ENCODE measurements at regions not wholly inside any gene's neighbourhood (a gene's known extent, or its start where the extent isn't known, plus 50 kb on each side); places are given as distances from the start of the nearest gene placed in this dataset.
"Not testable (repeated sequence)": the region's sequence is repeated elsewhere in the genome, so short reads cannot be mapped to it uniquely, and the experiment has no call there.

- DNase-seq, result no peak
Measured at GRCh38 chr7:131774419-131775220, 218.2 kb upstream of the PODXL start.

- DNase-seq, result no peak
Measured at GRCh38 chr7:131773413-131773812, 217.0 kb upstream of the PODXL start.

DNA sequence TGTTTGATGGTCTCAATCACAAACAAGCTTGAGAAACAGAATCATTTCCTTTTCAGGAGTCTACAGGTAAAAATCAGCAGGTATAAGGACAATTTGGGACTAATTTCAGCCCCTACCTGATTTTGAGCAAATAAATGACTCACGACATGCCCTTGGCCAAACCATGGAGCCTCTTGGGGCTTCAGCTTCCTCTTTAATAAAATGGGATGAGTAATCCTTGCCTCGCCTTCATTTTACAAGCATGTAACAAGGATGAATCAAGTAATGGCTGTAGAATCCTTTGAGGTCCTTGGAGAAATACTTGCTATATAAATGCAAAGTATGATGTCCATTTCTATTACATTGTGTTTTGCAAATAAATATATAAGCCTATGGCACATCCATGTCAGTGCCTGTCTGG is 212.8 kb upstream of the PODXL start:
- DNase-seq, result no peak

DNA sequence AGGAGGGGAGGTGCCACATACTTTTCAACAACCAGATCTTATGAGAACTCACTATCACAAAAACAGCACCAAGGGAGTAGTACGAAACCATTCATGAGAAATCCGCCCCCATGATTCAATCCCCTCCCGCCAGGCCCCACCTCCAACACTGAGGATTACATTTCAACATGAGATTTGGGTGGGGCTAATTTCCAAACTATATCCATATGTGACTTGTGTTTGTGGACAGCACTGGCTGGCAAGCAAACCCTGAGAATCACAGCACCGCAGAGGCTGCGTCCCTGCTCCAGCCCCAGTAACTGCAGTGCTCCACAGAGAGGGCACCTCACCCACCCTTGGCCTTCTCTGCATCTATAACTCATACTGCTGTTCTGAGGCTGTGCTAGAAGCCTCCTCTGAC is 211.2 kb upstream of the PODXL start:
- DNase-seq, result no peak

- DNase-seq, result no peak
Measured at GRCh38 chr7:131765575-131765974, 209.1 kb upstream of the PODXL start.

DNA sequence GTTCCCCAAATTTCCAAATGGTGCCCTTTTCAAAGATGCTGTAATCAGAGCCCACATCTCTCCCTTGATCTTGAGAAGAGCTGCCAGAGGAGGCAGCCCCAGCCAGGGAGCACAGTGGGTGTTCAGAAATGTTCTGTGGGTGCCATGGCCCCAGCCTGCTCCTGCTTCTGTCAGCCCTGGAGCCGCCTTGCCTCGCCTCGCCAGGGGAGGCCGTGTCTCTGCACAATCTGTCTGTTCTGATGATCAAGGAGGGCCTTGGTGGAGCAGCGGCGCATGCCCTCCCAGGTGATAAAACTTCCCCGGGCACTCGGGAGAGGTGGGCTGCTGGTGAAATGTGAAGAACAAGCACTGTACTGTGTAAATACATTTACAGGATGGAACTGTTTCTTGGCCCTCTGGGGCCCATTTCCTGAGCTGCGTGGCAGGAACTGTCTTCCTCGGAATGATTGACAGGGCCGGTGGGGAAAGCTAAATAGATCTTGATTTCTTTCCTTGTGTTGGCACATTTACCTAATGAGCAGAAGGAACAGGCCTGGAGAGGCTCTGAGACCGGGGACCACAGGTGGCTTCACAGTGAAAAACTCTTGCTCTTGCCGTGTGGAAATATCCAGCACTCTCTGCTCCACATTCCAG is 207.8 kb upstream of the PODXL start:
- no peak for DNase-seq

GRCh38 chr7:131762753-131763152 is 206.3 kb upstream of the PODXL start:
- no peak for DNase-seq

DNA sequence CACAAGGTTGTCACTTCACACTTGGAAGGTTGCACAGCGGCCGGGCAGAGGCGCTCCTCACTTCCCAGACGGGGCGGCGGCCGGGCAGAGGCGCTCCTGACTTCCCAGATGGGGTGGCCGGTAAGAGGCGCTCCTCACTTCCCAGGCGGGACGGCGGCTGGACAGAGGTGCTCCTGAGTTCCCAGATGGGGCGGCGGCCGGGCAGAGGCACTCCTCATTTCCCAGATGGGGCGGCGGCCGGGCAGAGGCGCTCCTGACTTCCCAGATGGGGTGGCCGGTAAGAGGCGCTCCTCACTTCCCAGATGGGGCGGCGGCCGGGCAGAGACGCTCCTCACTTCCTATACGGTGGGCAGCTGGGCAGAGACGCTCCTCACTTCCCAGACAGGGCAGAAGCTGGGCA is 199.4 kb upstream of the PODXL start:
- not testable (repeated sequence) for DNase-seq

DNA sequence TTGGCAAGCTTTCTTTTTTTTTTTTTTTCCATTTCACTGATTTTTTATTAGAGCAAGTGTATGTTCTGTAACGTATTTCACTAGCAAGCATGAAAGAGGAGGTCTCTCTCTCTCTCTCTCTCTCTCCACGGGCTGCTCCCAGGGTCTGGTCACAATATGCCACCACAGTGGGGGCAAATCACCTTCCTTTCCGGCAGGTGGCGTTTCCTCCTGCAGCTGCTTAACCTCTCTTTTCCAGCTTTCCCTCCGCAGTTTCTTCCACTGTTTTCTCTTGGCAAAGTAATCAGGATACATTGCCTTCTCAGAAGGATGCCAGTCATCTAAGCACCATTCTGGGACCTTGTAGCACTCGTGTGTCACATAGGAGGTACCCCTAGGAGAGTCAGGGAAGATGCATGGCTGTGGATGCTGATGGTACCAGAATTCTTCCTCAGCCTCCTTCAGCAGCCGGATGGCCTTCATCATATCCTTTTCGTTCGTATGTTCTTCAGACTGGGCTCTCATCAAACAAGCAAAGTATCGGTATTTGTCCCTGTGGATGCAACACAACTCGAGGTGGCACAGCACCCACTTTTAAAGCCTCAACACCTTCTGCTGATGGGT is 197.3 kb upstream of the PODXL start:
- DNase-seq, result no peak

GRCh38 chr7:131747658-131748232 is 191.3 kb upstream of the PODXL start:
- no peak for DNase-seq

- DNase-seq, result no peak
Measured at GRCh38 chr7:131745390-131746248, 189.2 kb upstream of the PODXL start.

GRCh38 chr7:131741446-131741845 is 185.0 kb upstream of the PODXL start:
- DNase-seq, result no peak

DNA sequence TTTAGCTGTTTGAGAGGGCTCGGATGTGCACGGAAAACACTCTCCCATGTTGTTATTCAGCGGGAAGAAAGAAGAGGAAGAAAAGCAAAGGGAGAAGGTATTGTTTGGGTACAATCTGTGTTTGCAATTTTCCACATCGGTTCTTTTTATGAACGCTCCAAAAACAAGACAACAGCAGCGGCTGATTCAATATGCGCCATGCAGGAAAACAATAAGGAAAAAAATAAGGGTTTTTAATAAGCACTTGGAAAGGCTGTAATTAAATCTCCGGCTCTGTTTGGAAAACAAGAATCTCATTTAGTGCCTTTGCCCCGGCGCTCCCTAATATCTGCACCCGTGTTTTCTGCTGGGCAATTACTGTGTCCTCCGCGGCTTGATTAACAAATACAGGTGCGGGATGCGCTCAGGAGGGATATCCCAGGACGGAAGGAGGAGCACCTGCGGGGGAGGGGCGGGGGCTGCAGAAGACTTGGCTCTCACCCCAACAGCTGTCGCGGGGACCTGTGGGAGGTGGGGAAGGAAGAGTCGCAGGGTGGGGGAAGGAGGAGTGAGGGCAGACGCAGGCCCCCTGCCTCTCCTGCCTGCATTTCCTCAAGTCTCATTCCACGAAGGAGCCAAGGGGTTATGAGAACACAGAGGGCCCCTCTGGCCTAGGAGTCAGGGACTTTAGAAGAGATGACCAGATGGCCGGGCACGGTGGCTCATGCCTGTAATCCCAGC is 181.5 kb upstream of the PODXL start:
- DNase-seq, result no peak

DNA sequence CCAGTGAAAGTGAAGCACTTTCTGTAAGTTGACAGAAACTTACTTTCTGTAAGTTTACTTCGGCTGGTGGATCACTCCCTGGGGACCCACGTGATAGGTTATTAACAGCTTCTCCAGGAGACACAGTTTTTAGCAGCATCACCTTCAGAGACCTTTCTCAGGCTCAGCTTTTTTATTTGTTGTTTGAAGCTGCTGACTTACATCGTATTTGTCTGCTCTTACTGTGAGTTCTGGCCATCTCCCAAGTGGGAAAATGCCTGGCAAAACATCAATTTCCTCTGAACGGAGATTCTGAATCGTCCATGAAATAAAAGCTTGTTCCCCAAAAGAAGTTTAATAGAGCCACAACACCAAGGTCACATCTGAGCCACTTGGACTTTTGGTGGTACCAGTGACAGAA is 178.7 kb upstream of the PODXL start:
- no peak for DNase-seq

- no peak for DNase-seq
Measured at GRCh38 chr7:131733604-131734003, 177.2 kb upstream of the PODXL start.

- DNase-seq, result no peak
Measured at GRCh38 chr7:131727189-131727588, 170.8 kb upstream of the PODXL start.

DNA sequence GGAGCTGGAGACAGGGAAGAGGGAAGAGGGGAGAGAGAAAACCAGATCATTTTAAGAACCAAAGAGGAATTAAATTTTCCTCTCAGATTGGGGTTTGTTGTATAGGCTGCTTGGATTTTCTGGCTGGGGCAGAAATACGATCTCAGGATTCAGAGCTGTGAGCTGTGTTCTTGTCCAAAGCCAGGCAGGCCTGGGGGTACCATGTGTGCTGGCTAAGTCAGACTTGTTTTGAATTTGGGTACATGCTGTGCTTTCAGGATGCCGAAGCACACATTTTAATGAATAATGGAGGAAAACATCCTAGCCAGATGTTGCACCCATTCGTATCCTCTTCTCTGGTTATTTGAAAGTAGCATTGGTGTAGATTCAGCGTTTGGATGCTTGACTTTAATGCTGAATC is 170.3 kb upstream of the PODXL start:
- no peak for DNase-seq

- DNase-seq, result no peak
Measured at GRCh38 chr7:131726031-131726430, 169.6 kb upstream of the PODXL start.

GRCh38 chr7:131724776-131725345 is 168.4 kb upstream of the PODXL start:
- no peak for DNase-seq

GRCh38 chr7:131723926-131724325 is 167.5 kb upstream of the PODXL start:
- DNase-seq, result no peak

DNA sequence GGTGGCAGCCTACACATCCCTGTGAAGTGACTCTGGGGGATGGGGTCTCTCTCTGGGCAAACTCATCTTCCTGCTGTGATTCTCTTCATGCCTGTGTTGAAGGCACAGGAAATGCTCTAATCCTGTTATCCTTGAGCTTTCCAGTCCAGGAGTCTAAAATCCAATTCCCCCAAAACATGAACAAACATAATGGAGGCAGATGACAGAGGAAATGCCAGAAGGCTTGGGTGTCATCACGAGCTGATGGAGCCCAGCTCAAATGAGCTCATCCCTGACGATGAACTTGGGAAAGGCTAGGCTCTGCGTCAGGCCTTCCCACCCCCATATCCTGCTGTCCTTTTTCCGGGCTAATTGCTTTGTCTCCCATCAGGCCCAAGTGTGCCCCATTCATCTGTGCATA is 165.9 kb upstream of the PODXL start:
- no peak for DNase-seq

- no peak for DNase-seq
Measured at GRCh38 chr7:131721660-131722059, 165.2 kb upstream of the PODXL start.

Data from AML-193 (cell line).